Fibroblast of skin of right biceps (primary cell): ENCODE measurements at regions not wholly inside any gene's neighbourhood (a gene's known extent, or its start where the extent isn't known, plus 50 kb on each side); places are given as distances from the start of the nearest gene placed in this dataset.

Source experiments
- DNase-seq: peaks from one replicate; pipeline ENCODE4 v3.0.0-alpha.2; 2013

DNA sequence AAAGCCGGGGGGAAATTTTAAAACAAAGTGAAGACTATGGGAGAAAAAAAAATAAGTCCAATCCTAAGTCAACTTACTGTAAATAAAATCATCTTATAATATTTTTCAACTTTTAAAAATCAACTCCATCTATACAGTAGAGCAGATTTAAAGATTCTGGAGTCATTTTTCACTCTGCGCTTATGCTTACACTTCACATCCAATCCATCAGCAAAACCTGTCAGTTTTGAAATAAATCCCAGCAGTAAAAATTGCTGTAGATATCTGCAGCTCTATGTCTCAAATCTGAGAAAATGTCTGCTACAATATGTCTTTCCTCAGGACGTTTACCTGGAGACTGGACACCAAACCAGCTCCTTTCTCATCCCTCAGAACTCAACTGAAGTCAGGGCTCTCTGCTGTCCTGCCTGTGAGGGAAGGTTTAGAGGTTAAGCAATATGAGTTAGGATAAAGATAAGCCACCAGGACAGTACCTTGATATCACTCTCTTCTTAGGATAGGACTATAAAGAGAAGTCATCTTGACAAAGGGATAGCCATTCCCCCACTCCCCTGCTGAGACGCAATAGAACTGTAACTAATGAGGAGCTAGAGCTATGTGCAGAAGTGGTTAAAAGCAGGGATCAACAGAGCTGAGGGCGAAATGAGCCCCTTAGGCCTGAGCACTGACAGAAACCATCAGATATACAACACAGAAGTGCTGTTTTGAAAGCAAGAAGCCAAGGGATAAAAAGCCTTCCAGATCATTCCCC is 254.7 kb upstream of the KLHL1 start:
- DNase-seq: no peak

DNA sequence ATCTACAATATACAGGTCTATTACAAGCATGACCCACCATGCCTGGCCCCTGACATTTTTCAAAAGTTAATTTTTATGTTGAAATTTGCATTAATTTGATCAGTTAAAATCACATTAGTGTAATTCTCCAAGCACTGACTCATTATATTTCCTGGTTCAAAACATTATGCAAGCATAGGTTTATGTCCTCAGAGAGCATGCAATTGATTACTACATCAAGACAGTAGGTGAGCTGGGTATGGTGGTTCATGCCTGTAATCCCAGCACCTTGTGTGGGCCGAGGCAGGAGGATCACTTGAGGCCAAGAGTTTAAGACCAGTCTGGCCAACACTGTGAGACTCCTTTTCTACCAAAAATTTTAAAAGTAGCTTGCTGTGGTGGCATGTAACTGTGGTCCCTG is 248.8 kb upstream of the KLHL1 start:
- no peak for DNase-seq

DNA sequence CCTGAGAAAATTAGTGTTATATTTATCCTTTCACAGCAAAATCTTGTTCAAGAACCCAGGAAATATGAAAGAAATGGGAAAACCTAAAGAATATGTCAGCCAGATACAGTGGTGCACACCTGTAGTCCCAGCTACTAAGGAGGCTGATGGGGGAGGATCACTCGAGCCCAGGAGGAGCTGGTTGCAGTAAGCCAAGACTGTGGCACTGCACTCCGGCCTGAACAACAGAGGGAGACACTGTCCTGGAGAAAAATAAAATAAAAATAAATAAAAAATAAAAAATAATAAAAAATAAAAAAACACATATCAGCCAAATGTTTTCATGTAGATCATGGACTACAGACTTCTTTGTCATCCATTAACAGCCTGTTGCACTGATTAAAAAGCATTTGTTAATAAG is 244.8 kb upstream of the KLHL1 start:
- DNase-seq: no peak

DNA sequence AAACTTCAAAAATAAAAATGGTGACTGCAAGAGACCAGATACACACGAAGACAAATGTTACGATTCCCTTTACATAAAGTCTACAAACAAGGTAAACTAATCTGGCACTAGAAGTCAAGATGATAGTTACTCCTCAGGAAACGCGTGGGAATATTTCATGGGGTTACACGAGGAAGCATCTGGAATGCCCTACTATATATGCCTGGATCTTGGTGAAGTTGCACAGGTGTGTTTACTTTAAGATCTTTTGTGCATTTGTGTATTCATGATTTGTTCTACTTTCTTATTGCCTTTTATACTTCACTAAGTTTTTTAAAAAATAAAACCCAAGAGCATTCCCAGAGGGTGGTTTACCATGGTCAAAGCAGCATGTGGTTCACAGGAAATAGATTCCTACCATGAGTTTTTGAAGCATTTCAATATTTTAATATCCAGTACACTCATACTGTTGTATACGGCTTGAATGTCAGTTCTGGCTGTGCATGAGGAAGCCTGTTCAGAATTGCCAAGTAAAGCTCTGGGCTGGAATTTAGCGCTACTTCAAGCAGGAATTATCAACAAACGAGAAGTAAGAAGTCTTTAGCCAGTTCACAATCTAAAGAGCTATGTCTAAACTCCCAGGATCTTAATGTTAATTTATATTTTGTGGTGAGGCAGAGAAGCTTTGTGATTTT is 239.8 kb upstream of the KLHL1 start:
- no peak for DNase-seq

DNA sequence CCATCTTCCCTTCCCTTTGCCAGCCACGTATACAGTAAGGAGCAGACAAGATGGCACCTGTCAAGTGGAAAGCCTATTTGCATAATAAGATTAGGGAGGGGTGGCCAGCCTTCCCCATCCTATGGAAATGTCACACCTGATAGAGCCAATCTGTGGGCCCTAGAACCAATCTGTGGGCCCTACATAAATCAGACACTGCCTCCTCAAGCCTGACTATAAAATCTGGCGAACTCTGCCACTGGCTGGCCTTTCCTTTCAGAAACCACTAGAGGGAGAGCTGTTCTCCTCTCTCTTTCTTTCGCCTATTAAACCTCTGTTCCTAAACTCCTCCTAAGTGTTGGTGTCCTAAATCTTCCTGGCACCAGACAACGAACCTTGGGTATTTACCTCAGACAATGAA is 231.5 kb upstream of the KLHL1 start:
- DNase-seq: no peak

GRCh38 chr13:70338609-70339008 is 230.4 kb upstream of the KLHL1 start:
- no peak for DNase-seq

- DNase-seq: no peak
These were observed 228.6 kb upstream of the KLHL1 start for GRCh38 chr13:70336866-70337265.

DNA sequence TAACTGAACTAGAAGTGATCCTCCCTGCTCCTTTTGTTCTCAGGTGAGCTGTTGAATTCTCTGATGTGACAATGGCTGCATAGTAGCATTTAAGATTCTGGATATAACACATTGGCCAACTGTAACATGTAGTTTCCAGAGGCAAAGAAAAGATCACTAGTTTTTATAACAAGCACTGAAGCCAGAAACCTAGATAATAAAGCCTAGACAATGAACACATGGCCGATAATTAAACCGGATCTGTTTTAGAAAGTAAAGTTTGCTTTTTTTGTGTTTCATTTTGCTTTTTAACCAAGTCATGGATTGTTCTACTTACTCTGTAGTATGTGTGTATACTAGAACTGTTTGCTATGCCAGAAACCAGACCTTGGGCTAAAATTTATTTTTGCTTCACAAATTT is 225.5 kb upstream of the KLHL1 start:
- no peak for DNase-seq

- no peak for DNase-seq
These were observed 222.6 kb upstream of the KLHL1 start for GRCh38 chr13:70330697-70331361.

- DNase-seq: no peak
These were observed 216.3 kb upstream of the KLHL1 start for GRCh38 chr13:70324519-70324918.

DNA sequence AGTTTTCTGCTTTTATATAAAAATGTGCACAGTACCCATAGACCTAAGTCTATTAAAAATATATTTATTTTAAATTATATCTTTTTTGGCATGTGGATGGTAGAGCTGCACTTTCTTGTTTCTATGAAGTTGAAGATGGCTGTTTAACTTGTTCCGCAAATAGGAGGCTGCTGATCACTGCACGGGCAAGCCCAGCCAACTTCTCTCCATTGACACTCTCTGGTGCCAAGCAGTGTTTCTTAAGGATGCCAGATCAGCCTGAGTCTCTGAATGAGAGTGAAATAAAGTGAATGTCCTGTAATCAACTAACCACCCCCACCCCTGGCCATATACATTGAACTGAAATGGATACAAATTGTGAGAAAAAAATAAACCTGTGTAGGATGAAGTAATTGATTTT is 202.9 kb upstream of the KLHL1 start:
- no peak for DNase-seq

DNA sequence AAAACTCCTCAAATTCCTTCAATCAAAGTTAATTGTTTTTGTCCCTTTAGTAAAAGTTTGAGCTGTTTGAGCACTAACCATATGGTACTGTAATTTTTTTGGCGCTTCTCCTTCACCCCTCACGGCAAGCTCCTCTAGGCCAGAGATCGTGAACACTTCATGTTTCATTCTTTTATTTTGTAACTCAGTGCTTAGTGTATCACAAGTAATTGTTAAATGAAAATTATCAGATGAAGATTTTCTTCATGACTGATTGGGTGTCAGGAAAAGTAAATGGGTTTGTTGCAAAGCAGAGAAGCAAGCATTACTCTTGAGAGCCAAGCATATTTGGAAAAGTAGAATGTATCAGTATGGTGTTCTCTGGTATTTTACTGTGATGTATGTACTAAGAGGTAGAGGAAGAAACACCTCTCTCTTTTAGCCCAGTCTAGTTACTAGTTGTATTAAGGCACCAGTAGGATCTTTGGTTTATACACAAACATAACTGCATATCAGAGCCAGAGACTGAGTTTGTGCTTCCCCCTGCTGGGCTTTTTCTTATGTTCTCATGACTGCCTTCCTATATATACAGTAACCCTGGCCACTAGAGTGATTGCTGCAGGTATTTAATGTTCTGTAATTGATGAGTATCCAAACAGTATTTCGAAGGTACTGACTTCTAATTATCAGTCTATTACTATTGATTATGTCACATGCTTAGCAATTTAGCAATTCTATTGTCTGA is 202.3 kb upstream of the KLHL1 start:
- no peak for DNase-seq

DNA sequence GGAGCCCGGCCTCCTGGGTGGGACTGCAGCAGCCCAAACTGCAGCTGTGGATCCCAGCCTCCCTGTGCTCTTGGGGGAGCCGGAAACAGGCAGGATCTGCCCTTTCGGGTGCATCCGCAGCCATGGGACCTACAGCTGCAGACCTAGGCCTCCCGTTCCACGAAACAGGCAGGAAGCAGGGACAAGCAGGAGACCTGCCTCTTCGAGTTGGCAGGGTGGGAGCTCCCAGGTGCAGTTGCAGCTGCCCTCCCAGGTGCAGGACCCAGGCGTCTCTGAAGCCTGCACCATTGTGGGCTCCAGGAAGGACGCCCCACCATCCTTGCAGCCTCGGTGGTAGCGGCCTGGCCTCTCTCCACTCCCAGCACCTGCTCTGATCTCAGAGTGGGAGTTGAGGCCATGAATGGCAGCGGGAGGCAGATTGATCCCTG is 189.0 kb upstream of the KLHL1 start:
- no peak for DNase-seq

DNA sequence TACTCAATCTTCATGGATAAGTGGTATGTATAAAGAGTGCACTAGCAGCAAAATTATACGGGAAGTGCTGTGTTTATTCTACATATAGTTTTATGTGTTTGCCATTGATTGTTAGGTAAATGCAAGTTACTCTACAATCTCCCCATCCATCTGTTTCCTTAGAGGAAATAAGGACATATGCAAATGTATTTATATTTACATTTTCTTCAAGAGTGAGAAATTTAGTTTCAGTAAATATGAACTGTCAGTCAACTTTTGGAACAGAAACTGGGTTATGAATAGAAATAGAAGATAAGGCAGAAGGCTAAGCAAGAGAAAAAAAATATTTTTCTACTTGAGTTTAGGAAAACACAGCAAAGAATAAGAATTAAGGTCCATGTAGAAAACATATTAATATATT is 176.1 kb upstream of the KLHL1 start:
- DNase-seq: no peak

DNA sequence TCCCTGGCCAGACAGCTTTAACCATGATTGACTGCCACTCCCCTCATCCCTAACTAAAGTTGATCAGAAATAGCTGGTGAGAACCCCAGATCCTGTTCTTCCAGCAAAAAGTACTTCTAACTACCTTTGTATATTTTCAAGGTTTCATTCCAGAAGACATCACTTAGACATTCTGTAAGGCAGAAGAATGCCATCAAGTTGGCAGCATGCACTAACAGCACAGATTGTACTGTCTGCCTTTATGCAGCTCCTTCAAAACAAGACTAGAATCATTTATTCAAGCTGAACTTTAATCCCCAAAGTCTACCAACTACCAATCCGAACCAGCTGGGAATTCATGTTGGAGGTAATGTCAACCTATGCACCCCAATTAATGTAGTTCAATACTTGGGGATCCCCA is 167.6 kb upstream of the KLHL1 start:
- DNase-seq: no peak

GRCh38 chr13:70255406-70255991 is 147.2 kb upstream of the KLHL1 start:
- no peak for DNase-seq

DNA sequence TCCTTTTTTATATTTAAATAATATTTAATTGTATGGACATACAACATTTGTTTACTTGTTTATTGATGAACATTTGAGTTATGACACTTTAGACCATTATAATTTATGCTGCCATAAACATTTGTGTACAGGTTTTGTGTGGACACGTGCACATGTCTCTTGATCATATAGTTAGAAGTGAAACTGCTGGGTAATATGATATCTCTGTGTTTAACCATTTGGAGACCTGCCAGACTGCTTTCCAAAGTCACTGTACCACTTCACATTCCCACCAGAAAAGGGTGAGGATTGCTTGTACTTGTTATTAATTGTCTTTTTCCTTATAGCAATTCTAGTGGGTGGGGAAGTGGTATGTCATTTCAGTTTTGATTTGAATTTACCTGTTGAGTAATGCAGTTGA is 145.6 kb upstream of the KLHL1 start:
- DNase-seq: no peak

- no peak for DNase-seq
These were observed 145.2 kb upstream of the KLHL1 start for GRCh38 chr13:70253411-70253810.

DNA sequence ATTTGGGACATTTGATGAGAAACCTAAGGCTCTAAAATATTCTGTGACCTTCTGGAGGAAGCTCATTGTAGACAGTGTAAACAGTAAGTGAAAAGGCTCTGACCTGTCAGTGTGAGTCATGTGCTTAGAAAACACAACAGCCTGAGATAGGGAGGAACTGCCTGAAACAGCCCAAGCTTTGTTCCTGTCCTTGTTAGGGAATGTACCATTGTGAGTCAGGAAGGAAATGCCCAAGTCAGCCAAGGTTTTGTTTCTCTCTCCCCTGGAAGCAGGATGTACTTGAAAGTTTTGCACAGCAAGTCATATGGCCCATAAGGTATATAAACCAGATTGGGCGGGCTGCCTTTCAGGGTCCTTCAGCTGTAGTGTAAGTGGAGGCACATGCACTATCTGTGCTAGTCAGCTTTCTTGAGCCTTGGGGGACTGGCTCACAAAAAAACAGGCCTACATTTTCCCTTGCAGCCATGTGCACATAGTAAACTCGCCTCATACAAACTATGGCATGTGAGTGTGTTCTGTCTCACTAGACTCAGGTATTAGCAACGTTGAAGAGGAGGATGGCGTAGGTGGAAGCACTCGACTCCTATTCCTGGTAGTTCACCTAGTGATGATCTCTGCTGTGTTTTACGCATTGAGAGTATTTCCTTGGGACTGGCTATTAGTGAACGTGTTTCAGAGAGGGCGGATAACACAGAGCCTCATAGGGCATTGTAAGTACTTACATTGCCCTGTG is 141.2 kb upstream of the KLHL1 start:
- DNase-seq: no peak

DNA sequence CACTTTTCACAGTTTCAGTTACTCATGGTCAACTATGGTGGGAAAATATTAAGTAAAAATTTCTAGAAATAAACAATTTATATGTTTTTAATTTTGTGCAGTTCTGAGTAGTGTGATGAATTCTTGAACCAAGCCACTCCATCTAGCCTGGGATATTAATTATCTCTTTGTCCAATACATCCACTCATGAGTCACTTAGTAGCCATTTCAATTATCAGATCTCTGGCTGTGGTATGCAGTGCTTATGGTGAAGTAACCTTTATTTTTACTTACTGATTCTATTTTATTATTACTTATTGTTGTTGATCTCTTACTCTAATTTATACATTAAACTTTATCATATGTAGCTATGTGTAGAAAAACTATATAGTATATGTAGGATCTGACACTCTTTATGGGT is 128.9 kb upstream of the KLHL1 start:
- DNase-seq: no peak

- no peak for DNase-seq
These were observed 127.3 kb upstream of the KLHL1 start for GRCh38 chr13:70235565-70235964.

DNA sequence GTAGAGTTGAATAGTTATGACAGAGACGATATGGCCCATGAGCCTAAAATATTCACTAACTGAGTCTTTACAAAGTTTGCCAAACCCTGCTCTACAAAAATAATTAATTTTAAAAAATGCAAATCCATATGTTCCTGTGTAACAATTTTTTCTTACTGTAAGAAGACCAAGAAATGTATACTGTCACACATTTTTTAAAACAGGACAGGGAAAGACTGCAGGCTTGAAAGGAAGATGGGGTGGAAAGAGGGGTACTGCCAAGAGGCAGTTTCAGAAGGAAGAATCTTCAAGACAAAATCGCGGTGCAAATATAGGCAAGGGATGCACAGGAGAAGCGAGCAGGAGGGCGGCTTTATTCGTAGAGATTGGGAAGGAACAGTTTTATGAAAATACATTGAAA is 115.7 kb upstream of the KLHL1 start:
- no peak for DNase-seq

- no peak for DNase-seq
These were observed 114.7 kb upstream of the KLHL1 start for GRCh38 chr13:70222926-70223325.
